ENCODE measurements at regions not wholly inside any gene's neighbourhood (a gene's known extent, or its start where the extent isn't known, plus 50 kb on each side); places are given as distances from the start of the nearest gene placed in this dataset.
"Not testable (repeated sequence)": the region's sequence is repeated elsewhere in the genome, so short reads cannot be mapped to it uniquely, and the experiment has no call there.

DNA sequence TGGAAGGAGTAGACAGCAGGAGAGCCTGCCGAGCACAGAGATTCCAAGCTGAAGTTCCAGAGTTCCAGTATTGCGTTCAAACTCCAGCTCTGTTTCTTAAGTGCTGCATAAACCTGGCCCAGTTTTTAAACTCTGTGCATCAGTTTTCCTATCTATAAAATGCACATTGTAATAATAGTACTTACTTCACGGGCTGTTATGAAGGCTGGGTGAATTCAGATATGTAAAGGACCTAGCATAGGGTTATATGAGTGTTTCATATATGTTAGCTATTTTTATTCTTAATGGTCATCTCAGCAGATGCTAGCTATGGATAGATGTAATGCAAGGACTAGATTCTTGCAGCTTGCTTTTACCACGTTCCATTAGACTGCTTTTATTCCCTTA is 293.1 kb upstream of the SEMA3C start:
- no peak for DNase-seq

GRCh38 chr7:81211204-81211933 is 292.5 kb upstream of the SEMA3C start:
- no peak for DNase-seq

DNA sequence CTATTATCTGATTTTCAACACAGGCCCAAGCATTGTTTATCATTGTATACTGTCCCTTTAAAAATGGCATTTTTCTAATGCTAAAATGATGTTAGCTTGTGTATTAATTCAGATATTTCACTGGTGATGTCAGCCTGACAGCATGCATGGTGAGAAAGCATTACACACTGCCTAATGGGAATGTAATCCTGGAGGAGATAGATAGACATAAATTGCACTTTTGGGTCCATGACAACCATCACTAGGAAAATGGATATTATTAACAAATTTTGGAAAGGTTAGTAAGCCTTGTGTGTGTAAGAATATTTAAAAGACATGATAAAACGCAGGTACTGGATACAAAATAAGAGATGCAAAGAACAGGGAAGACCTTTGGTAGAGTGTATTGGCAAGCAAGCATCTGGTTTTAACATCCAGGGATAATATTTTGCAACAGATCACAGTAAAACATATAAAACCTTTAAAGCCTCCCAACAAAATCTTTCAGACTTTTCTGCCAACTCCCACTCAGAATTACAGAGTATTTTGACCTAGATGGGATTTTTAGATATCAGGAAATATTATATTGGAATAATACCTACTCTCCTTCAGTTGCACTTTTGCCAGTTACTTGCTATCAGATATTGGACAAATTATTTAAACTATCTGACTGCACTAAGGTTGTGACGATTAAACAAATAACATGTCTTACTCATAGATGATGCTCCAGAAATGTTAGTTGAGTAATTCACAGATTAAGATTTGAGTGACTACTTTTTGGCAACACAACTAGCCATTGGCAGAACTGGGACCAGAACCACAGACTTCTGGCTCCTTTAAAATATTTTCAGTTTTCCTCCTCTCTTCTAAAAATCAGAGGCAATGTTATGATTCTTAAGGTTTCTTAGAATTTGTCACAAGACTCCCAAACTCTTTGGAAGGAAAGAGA is 291.6 kb upstream of the SEMA3C start:
- DNase-seq = no peak

DNA sequence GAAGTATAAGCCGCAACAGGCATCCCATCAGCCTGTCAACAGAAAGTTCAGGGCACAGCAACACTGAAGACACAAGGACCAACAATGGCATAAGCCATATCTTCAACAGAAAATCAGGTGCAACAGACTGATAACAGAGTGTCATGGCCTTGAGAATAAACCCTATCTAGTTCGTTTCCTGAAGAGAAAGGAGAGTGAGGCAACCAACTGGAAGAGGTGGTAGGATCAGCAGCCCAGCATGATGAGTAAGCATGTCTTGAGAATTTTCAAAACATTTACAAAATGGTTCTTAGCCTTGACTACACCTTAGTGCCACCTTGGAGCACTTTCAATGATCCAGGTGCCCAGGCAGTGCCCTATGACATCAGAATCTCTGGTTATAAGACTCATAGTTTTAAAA is 290.2 kb upstream of the SEMA3C start:
- DNase-seq = no peak

GRCh38 chr7:81207801-81208200 is 288.9 kb upstream of the SEMA3C start:
- DNase-seq = no peak

- DNase-seq = no peak
Observed at GRCh38 chr7:81206667-81207360, 288.0 kb upstream of the SEMA3C start.

GRCh38 chr7:81206217-81206616 is 287.4 kb upstream of the SEMA3C start:
- DNase-seq = no peak

DNA sequence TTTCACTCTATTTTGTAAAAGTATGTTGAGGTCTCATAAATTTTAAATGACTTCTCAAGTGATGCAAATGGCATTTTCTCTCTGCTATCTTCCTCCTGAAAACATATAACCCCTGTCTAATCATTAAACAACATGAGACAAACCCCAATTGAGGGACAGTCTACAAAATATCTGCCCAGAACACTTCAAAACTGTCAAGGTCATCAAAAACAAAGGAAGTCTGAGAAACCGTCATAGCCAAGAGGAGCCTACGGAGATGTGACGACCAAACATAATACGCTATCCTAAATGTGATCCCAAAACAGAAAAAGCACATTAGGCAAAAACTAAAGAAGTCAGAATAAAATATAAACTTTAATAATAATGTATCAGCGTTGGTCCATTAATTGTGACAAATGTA is 282.3 kb upstream of the SEMA3C start:
- DNase-seq = no peak

DNA sequence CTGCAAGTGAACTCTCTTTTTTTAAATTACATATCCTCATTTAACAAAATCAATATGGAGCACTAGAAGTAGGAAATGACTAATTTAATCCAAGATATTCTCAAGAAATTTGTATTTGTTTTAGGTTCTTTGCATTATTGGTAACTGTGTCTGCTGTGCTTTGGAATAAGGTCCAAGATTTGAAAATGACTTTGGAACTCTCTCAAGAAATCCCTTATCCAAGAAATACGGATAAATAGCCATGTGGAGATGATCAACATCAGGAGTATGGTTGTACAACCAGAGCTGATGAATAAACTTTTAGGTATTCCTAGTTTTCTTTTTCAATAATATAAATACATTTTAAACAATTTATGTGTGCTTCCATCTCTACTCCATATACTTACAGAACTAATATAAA is 279.9 kb upstream of the SEMA3C start:
- no peak for DNase-seq

- DNase-seq = no peak
Observed at GRCh38 chr7:81197266-81197665, 278.4 kb upstream of the SEMA3C start.

- DNase-seq = no peak
Observed at GRCh38 chr7:81195033-81195432, 276.2 kb upstream of the SEMA3C start.

GRCh38 chr7:81190997-81191768 is 272.3 kb upstream of the SEMA3C start:
- peak; percentile 31 for DNase-seq

GRCh38 chr7:81187753-81188152 is 268.9 kb upstream of the SEMA3C start:
- no peak for DNase-seq

DNA sequence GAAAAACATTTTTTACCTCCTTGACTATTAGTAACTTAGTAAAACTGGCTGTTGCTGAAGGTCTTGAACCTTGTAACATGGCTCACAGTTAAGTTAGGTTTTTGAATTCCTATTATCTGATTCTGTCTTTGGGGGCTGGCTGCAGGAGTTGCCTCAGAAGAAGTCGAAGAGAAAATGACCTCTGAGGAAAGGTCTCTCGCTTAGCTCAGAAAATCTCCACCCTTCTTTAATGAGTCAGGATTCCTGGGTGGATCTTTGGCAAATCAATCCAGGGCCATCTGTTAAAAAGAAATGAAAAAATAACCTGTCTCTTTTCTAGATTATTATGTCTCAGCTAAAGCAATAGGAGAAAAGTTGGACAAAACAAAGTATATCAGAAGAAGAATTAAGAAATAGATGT is 267.8 kb upstream of the SEMA3C start:
- no peak for DNase-seq

DNA sequence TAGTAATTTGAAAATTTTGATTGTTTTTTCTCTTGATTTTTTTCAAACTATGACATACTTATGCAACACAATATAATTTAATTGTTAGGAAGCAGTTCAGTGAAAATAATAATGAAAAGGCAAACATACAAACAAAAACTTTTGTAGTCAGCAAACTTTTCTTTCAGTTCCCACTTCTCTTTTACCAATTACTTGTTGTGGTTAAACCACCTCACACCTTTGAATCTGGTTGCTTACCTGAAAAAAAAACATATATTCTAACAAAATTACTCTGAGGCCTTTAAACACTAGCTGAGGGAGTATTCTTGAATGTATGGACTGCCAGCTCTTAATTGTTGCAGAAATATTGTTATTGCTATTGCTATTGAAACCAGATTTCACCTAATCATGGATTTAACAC is 266.2 kb upstream of the SEMA3C start:
- no peak for DNase-seq

DNA sequence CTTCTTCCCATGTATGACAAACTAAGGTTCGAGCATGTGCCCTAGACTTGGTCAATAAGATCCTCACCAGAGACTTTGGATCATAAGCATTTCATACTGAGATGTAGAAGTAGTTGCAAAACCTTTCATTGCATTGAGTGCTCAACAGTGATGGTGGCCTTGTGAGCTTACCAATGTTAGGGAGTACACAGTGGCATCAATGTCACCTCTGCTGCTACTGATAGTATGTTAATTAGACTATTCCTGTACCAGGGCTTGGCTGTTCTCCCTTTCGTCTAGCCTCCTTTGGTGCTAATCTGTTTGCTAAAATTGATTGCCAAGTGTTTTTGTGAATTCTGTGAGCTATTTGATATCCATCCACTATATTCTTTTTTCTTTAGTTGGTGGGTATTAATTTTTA is 264.5 kb upstream of the SEMA3C start:
- DNase-seq = no peak

DNA sequence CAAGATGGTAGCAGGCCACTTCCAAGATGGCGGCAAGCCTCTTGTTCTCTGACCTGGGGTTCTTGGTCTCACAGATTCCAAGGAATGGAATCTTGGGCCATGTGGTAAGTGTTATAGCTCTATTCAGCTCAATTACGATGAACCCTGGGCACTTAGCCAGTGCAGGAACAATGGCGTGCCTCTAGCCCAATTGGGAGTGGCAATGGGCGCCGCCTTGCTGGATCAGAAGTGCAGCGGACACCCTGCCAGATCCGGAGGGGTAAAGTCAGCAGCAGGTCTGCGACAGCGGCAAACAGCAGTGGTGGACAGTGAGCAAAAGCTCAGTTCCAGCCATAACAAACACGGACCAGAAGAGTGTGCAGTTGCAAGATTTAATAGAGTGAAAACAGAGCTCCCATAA is 263.2 kb upstream of the SEMA3C start:
- DNase-seq = not testable (repeated sequence)

GRCh38 chr7:81181066-81181465 is 262.2 kb upstream of the SEMA3C start:
- DNase-seq = no peak

- no peak for DNase-seq
Observed at GRCh38 chr7:81180573-81180972, 261.7 kb upstream of the SEMA3C start.

GRCh38 chr7:81175275-81175940 is 256.6 kb upstream of the SEMA3C start:
- DNase-seq = peak; percentile 46

DNA sequence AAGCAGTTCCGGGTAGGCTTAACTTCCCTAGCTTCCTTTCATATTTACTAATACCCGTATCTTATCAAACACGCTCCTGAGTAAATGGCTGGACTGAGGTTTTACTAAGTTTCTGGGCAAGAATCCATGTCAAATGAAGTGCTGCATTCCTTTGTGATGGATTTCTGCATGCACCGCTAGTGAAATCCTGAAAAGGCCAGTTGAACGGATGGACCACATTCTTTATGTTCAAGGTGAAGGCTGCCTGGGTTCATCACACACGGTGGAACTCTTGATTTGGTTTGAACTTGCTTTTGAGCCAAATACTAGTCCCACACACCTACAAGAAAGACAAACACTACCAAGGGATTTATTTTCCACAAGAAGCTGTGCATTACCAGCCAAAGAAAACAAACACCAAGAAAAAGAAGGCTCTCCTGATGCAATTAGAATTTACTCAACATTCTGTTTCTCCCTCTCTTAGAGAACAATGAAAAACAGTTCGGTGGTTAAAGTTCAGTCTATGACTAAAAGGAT is 255.0 kb upstream of the SEMA3C start:
- DNase-seq = no peak

DNA sequence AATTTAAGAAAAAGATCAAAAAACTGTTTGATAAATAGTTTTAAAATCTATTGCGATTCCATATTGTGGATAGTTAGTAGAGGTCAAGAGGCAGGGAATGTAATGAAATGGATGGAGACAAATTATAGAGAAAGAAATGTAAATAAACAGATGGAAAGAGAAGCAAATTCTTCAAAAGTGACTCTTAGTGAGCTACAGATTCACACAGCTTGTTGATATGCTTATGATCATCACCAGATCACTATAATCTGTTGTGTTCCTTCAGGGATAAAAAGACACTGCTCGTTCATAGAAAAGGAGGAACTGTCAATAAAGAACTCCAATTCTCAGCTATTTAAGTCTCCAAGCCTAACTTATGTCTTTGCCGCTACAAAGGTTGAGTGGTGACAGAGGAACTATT is 251.4 kb upstream of the SEMA3C start:
- no peak for DNase-seq
